HUES6 (cell line): ENCODE measurements at regions not wholly inside any gene's neighbourhood (a gene's known extent, or its start where the extent isn't known, plus 50 kb on each side); places are given as distances from the start of the nearest gene placed in this dataset.

Experiments used
- H3K27ac ChIP-seq: 2 replicates; pipeline ENCODE4 v1.7.0; 2013; ENCODE audit warnings: low read depth, mild to moderate bottlenecking, low read length, inconsistent platforms
- H3K27me3 ChIP-seq: 2 replicates; pipeline ENCODE4 v1.6.1; 2013; ENCODE audit warnings: low read length; ENCODE audit not compliant: control insufficient read depth, insufficient read depth
- H3K36me3 ChIP-seq: 2 replicates; pipeline ENCODE4 v1.6.1; 2013; ENCODE audit warnings: low read length; ENCODE audit not compliant: control insufficient read depth, insufficient read depth
- H3K4me1 ChIP-seq: 2 replicates; pipeline ENCODE4 v1.6.1; 2013; ENCODE audit warnings: low read length; ENCODE audit not compliant: control insufficient read depth, insufficient read depth
- H3K4me3 ChIP-seq: 2 replicates; pipeline ENCODE4 v1.5.1; 2013; ENCODE audit warnings: low read depth, low read length
- H3K9ac ChIP-seq: one replicate; pipeline ENCODE4 v1.6.1; 2013; ENCODE audit warnings: mild to moderate bottlenecking, low read length
- H3K9me3 ChIP-seq: 2 replicates; pipeline ENCODE4 v1.6.1; 2013; ENCODE audit warnings: low read depth, low read length; ENCODE audit not compliant: control insufficient read depth, insufficient read depth

GRCh38 chr11:128093689-128094088 lies 493.7 kb downstream of the ETS1 start:
- Histone ChIP-seq H3K4me3 (no peak overlapping the region), H3K36me3 (no peaks in the 10 kb centered on the region), H3K9me3 (peaks cover 18% of the 10 kb centered on the region), H3K4me1 (no peaks in the 10 kb centered on the region), H3K27me3 (no peaks in the 10 kb centered on the region), H3K27ac (no peak overlapping the region), H3K9ac (no peak overlapping the region)

DNA sequence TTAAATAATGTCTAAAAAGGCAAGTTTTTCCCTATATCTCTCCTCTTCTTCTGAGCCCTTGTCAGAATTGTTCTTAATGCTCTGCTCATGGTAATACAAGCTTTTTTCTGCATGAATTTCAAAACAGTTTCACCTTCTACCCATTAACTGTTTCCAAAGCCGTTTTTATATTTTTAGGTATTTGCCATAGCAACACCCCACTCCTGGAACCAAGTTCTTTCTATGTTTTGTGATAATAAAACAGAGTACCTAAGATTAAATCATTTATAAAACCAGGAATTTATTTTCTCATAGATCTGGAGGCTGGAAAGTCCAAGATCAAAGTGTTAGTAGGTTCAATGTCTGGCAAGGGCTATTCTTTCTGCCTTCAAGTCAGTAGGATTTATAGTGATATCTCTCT lies 497.4 kb downstream of the ETS1 start:
- Histone ChIP-seq H3K27ac (no peak overlapping the region), H3K27me3 (no peaks in the 10 kb centered on the region), H3K4me3 (no peak overlapping the region), H3K9ac (no peak overlapping the region), H3K36me3 (no peaks in the 10 kb centered on the region), H3K4me1 (no peaks in the 10 kb centered on the region), H3K9me3 (peaks cover 20% of the 10 kb centered on the region)

- Histone ChIP-seq H3K36me3 (no peaks in the 10 kb centered on the region), H3K27me3 (no peaks in the 10 kb centered on the region), H3K4me3 (no peak overlapping the region), H3K9ac (no peak overlapping the region), H3K27ac (no peak overlapping the region), H3K9me3 (peaks cover 20% of the 10 kb centered on the region), H3K4me1 (no peaks in the 10 kb centered on the region)
Measured at GRCh38 chr11:128086794-128087193, 500.6 kb downstream of the ETS1 start.

GRCh38 chr11:128085276-128085675 lies 502.1 kb downstream of the ETS1 start:
- Histone ChIP-seq H3K36me3 (no peaks in the 10 kb centered on the region), H3K9ac (no peak overlapping the region), H3K9me3 (peaks cover 16% of the 10 kb centered on the region), H3K4me3 (no peak overlapping the region), H3K27me3 (no peaks in the 10 kb centered on the region), H3K27ac (no peak overlapping the region), H3K4me1 (no peaks in the 10 kb centered on the region)

- Histone ChIP-seq H3K9ac (no peak overlapping the region), H3K36me3 (no peaks in the 10 kb centered on the region), H3K4me3 (no peak overlapping the region), H3K27ac (no peak overlapping the region), H3K9me3 (no peaks in the 10 kb centered on the region), H3K4me1 (no peaks in the 10 kb centered on the region), H3K27me3 (no peaks in the 10 kb centered on the region)
Measured at GRCh38 chr11:128082574-128082973, 504.8 kb downstream of the ETS1 start.

DNA sequence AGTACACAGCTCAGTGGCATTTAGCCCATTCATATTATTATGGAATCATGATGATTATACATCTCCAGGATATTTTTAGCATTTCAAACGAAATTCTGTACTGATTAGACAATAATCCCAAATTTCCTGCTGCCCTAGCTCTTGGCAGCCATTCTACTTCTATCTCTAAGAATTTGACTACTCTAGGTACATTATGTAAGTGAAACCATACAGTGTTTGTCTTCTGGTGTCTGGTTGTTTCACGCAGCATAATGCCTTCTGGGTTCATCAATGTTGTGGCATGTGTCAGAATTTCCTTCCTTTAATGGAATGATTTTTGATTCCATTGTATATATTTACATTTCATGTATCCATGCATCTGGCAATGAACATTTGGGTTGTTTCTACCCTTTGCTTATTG lies 517.7 kb downstream of the ETS1 start:
- no peak overlapping the region for H3K9ac ChIP-seq
- no peaks in the 10 kb centered on the region for H3K4me1 ChIP-seq
- 0 out of 2 replicates have a peak, but pooled peaks cover 2% of the 10 kb centered on the region for H3K9me3 ChIP-seq
- H3K27ac ChIP-seq, result no peak overlapping the region
- H3K27me3 ChIP-seq, result no peaks in the 10 kb centered on the region
- no peak overlapping the region for H3K4me3 ChIP-seq
- no peaks in the 10 kb centered on the region for H3K36me3 ChIP-seq

DNA sequence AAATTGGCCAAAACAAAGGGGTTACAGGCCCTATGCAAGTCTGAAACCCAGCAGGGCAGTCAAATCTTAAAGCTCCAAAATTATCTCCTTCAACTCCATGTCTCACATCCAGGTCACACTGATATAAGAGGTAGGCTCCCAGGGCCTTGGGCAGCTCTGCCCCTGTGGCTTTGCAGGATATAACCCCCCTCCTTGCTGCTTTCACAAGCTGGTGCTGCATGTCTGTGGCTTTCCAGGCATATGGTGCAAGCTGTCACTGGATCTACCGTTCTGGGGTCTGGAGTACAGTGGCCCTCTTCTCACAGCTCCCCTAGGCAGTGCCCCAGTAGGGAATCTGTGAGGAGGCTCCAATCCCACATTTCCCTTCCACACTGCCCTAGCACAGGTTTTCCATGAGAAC lies 519.6 kb downstream of the ETS1 start:
- Histone ChIP-seq H3K4me3 (no peak overlapping the region), H3K9me3 (0 out of 2 replicates have a peak, but pooled peaks cover 2% of the 10 kb centered on the region), H3K9ac (no peak overlapping the region), H3K36me3 (no peaks in the 10 kb centered on the region), H3K27me3 (no peaks in the 10 kb centered on the region), H3K27ac (no peak overlapping the region), H3K4me1 (no peaks in the 10 kb centered on the region)

DNA sequence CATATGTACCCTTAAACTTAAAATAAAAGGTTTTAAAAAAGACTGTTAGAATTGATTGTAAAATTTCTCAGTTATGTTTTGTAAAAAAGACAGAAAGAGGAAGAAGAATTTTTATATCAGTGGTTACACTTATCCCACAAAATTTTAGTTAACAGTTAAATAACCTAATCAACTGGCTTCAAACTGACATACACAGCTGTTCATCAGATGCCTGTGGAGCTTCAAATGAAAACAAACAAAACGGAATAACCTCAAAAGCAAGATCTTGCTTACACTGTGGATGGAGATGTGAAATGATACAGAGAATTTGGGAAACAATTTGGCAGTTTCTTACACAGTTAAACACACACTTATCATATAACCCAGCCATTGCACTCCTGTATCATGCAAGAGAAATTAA lies 521.0 kb downstream of the ETS1 start:
- H3K9ac ChIP-seq, result no peak overlapping the region
- H3K27me3 ChIP-seq, result no peaks in the 10 kb centered on the region
- 0 out of 2 replicates have a peak, but pooled peaks cover 2% of the 10 kb centered on the region for H3K9me3 ChIP-seq
- H3K4me1 ChIP-seq, result no peaks in the 10 kb centered on the region
- H3K4me3 ChIP-seq, result no peak overlapping the region
- no peaks in the 10 kb centered on the region for H3K36me3 ChIP-seq
- no peak overlapping the region for H3K27ac ChIP-seq

DNA sequence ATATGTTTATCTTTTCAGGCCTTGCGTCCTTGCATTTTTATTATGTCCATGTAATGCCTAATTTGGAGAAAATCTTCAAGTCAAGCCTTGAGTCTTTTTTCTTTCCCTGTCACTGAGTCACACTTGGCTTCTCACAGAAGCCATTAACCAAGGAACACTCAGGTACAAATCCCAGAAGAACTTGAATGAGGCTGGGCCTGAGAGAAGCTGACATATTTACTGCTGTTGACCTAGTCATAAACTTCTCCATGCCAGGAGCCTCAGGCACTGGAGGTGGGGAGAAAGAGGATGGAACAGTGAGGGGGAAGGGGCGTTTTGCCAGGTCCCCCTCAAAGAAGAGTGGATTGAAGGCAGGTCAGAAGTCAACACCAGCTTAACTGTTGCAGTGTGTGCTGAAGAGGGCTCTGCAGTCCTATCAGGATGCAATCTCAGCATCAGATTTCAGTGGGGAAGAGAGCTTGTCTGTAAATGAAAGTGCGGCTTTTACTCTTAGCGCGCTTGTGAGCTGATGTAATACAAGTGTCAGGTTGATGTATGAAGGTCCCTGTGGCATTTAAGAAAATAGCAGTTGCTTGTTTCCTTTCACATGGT lies 526.0 kb downstream of the ETS1 start:
- Histone ChIP-seq H3K9ac (no peak overlapping the region), H3K27me3 (no peaks in the 10 kb centered on the region), H3K4me3 (no peak overlapping the region), H3K4me1 (no peaks in the 10 kb centered on the region), H3K9me3 (no peaks in the 10 kb centered on the region), H3K27ac (no peak overlapping the region), H3K36me3 (no peaks in the 10 kb centered on the region)

GRCh38 chr11:128058580-128059208 lies 528.7 kb downstream of the ETS1 start:
- Histone ChIP-seq H3K36me3 (no peaks in the 10 kb centered on the region), H3K27ac (no peak overlapping the region), H3K9me3 (no peaks in the 10 kb centered on the region), H3K9ac (no peak overlapping the region), H3K27me3 (no peaks in the 10 kb centered on the region), H3K4me3 (no peak overlapping the region), H3K4me1 (no peaks in the 10 kb centered on the region)

GRCh38 chr11:128057786-128058395 lies 529.5 kb downstream of the ETS1 start:
- Histone ChIP-seq H3K4me3 (no peak overlapping the region), H3K4me1 (no peaks in the 10 kb centered on the region), H3K27ac (no peak overlapping the region), H3K27me3 (no peaks in the 10 kb centered on the region), H3K9me3 (no peaks in the 10 kb centered on the region), H3K36me3 (no peaks in the 10 kb centered on the region), H3K9ac (no peak overlapping the region)
